ENCODE measurements at regions not wholly inside any gene's neighbourhood (a gene's known extent, or its start where the extent isn't known, plus 50 kb on each side); places are given as distances from the start of the nearest gene placed in this dataset.
"Not testable (repeated sequence)": the region's sequence is repeated elsewhere in the genome, so short reads cannot be mapped to it uniquely, and the experiment has no call there.

- H3K27ac ChIP-seq (ENCODE audit: extremely low read depth, low read depth, low read length); POLR2A ChIA-PET; H3K36me3 ChIP-seq (ENCODE audit: control insufficient read depth in 2 of 2, insufficient read depth in 1 of 2, low read length in 2 of 2); H3K9me3 ChIP-seq (ENCODE audit: control insufficient read depth, insufficient read depth, low read depth, low read length); H3K4me3 ChIP-seq (ENCODE audit: low read depth, low read length); H3K4me1 ChIP-seq (ENCODE audit: control insufficient read depth, insufficient read depth, low read length); CTCF ChIA-PET: not testable (repeated sequence)
- TF ChIP-seq ZNF10 (tag by site-specific recombination; IDR thresholded peaks at IDR 0.05): peak; percentile 67
These were observed 118.2 kb downstream of the ART5 start for GRCh38 chr11:3523567-3523966.

- H3K4me3 ChIP-seq (ENCODE audit: low read depth, low read length); H3K4me1 ChIP-seq (ENCODE audit: control insufficient read depth, insufficient read depth, low read length); H3K9me3 ChIP-seq (ENCODE audit: control insufficient read depth, insufficient read depth, low read depth, low read length); H3K36me3 ChIP-seq (ENCODE audit: control insufficient read depth in 2 of 2, insufficient read depth in 1 of 2, low read length in 2 of 2); CTCF ChIA-PET; H3K27ac ChIP-seq (ENCODE audit: extremely low read depth, low read depth, low read length); POLR2A ChIA-PET: not testable (repeated sequence)
These were observed 120.9 kb downstream of the ART5 start for GRCh38 chr11:3520905-3521304.

- H3K4me1 ChIP-seq (ENCODE audit: control insufficient read depth, insufficient read depth, low read length); POLR2A ChIA-PET: not testable (repeated sequence)
These were observed 122.0 kb downstream of the ART5 start for GRCh38 chr11:3519841-3520240.

GRCh38 chr11:3516934-3517567 is 124.7 kb downstream of the ART5 start:
- H3K9me3 ChIP-seq (ENCODE audit: control insufficient read depth, insufficient read depth, low read depth, low read length); H3K4me3 ChIP-seq (ENCODE audit: low read depth, low read length); POLR2A ChIA-PET; H3K4me1 ChIP-seq (ENCODE audit: control insufficient read depth, insufficient read depth, low read length); H3K36me3 ChIP-seq (ENCODE audit: control insufficient read depth in 2 of 2, insufficient read depth in 1 of 2, low read length in 2 of 2); H3K27ac ChIP-seq (ENCODE audit: extremely low read depth, low read depth, low read length); CTCF ChIA-PET: not testable (repeated sequence)

More at GRCh38 chr11:3519841-3520240, 122.0 kb downstream of the ART5 start:
- CTCF ChIA-PET; H3K9me3 ChIP-seq (ENCODE audit: control insufficient read depth, insufficient read depth, low read depth, low read length); H3K27ac ChIP-seq (ENCODE audit: extremely low read depth, low read depth, low read length); H3K4me3 ChIP-seq (ENCODE audit: low read depth, low read length); H3K36me3 ChIP-seq (ENCODE audit: control insufficient read depth in 2 of 2, insufficient read depth in 1 of 2, low read length in 2 of 2): not testable (repeated sequence)
- TF ChIP-seq SETDB1 (IDR thresholded peaks at IDR 0.05; ENCODE audit: insufficient read length, low read length): peak; percentile 51

GRCh38 chr11:3516345-3516933 is 125.4 kb downstream of the ART5 start:
- H3K27ac ChIP-seq (ENCODE audit: extremely low read depth, low read depth, low read length); H3K36me3 ChIP-seq (ENCODE audit: control insufficient read depth in 2 of 2, insufficient read depth in 1 of 2, low read length in 2 of 2); POLR2A ChIA-PET; H3K9me3 ChIP-seq (ENCODE audit: control insufficient read depth, insufficient read depth, low read depth, low read length); H3K4me3 ChIP-seq (ENCODE audit: low read depth, low read length); H3K4me1 ChIP-seq (ENCODE audit: control insufficient read depth, insufficient read depth, low read length); CTCF ChIA-PET: not testable (repeated sequence)

GRCh38 chr11:3514635-3515424 is 127.0 kb downstream of the ART5 start:
- H3K36me3 ChIP-seq (ENCODE audit: control insufficient read depth in 2 of 2, insufficient read depth in 1 of 2, low read length in 2 of 2); H3K9me3 ChIP-seq (ENCODE audit: control insufficient read depth, insufficient read depth, low read depth, low read length); H3K4me3 ChIP-seq (ENCODE audit: low read depth, low read length); POLR2A ChIA-PET; CTCF ChIA-PET; H3K4me1 ChIP-seq (ENCODE audit: control insufficient read depth, insufficient read depth, low read length); H3K27ac ChIP-seq (ENCODE audit: extremely low read depth, low read depth, low read length): not testable (repeated sequence)

DNA sequence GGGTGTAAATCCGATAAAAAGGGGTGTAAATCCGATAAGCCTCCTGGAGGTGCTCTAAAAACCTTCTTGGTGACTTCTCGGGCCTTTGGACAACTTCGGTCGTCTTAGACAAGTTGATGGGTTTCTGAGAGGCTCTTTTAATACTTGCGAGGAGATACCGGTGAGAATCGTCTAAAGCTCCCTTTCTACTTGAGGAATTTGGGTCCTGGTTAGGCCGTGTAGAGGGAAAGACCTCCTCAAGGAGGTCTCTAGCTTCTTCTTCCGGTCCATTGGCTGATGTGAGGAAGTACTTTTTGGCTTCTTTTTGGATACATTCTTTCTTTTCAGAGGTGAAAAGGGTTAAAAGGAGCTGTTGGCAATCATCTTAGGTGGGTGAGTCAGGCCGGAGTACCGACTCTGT is 128.5 kb downstream of the ART5 start:
- H3K27ac ChIP-seq (ENCODE audit: extremely low read depth, low read depth, low read length); CTCF ChIA-PET; H3K36me3 ChIP-seq (ENCODE audit: control insufficient read depth in 2 of 2, insufficient read depth in 1 of 2, low read length in 2 of 2); H3K4me3 ChIP-seq (ENCODE audit: low read depth, low read length); H3K4me1 ChIP-seq (ENCODE audit: control insufficient read depth, insufficient read depth, low read length); POLR2A ChIA-PET; H3K9me3 ChIP-seq (ENCODE audit: control insufficient read depth, insufficient read depth, low read depth, low read length): not testable (repeated sequence)

- CTCF ChIA-PET; H3K9me3 ChIP-seq (ENCODE audit: control insufficient read depth, insufficient read depth, low read depth, low read length); H3K4me1 ChIP-seq (ENCODE audit: control insufficient read depth, insufficient read depth, low read length); POLR2A ChIA-PET; H3K4me3 ChIP-seq (ENCODE audit: low read depth, low read length); H3K36me3 ChIP-seq (ENCODE audit: control insufficient read depth in 2 of 2, insufficient read depth in 1 of 2, low read length in 2 of 2); H3K27ac ChIP-seq (ENCODE audit: extremely low read depth, low read depth, low read length): not testable (repeated sequence)
These were observed 129.0 kb downstream of the ART5 start for GRCh38 chr11:3512751-3513150.

DNA sequence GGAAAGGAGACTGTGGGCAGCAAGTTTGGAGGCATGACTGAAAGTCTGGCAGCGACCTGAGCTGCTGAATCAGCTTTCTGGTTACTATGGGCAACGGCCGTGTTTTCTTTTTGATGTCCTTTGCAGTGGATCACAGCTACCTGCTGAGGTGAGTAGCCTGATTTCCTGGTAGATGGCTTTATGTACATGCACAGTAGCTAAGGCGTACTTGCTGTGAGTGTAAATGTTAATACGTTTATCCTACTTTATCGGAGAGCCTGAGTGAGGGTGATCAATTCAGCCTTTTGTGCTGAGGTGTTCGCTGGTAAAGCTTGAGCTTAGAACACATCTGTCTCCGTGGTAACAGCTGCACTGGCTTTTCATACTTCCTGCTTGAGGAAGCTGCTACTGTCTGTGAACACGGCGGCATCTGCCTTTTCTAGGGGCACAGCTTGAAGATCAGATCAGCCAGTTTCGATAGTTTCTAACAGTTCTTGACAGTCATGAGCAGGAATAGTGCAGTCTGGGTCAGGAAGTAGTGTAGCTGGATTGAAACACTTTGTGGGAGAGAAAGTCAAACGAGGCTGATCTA is 129.6 kb downstream of the ART5 start:
- H3K27ac ChIP-seq (ENCODE audit: extremely low read depth, low read depth, low read length): not testable (repeated sequence)

GRCh38 chr11:3511416-3512132 is 130.2 kb downstream of the ART5 start:
- H3K9me3 ChIP-seq (ENCODE audit: control insufficient read depth, insufficient read depth, low read depth, low read length); H3K27ac ChIP-seq (ENCODE audit: extremely low read depth, low read depth, low read length); POLR2A ChIA-PET; CTCF ChIA-PET; H3K36me3 ChIP-seq (ENCODE audit: control insufficient read depth in 2 of 2, insufficient read depth in 1 of 2, low read length in 2 of 2); H3K4me1 ChIP-seq (ENCODE audit: control insufficient read depth, insufficient read depth, low read length); H3K4me3 ChIP-seq (ENCODE audit: low read depth, low read length): not testable (repeated sequence)

More for the DNA sequence above, 129.6 kb downstream of the ART5 start:
- H3K4me1 ChIP-seq (ENCODE audit: control insufficient read depth, insufficient read depth, low read length); CTCF ChIA-PET; H3K9me3 ChIP-seq (ENCODE audit: control insufficient read depth, insufficient read depth, low read depth, low read length); H3K4me3 ChIP-seq (ENCODE audit: low read depth, low read length); POLR2A ChIA-PET; H3K36me3 ChIP-seq (ENCODE audit: control insufficient read depth in 2 of 2, insufficient read depth in 1 of 2, low read length in 2 of 2): not testable (repeated sequence)
